Gastrocnemius medialis (tissue), 4 donors: ENCODE measurements at regions not wholly inside any gene's neighbourhood (a gene's known extent, or its start where the extent isn't known, plus 50 kb on each side); places are given as distances from the start of the nearest gene placed in this dataset.

Experiments
- ATAC-seq, 2 donors: fragments of 150-250 bp; one replicate each; pipeline ENCODE4 v1.9.1; 2016
- DNase-seq, 2 donors: peaks; one replicate each; pipeline ENCODE4 v3.0.0-alpha.2; 2019
- H3K27ac ChIP-seq, 4 donors: fragments of 200-600 bp; sonication (generic); 1 replicate in 1 of 4; 2 replicates in 3 of 4; pipeline ENCODE4 v1.5.1; 2016 to 2018; ENCODE audit warnings: mild to moderate bottlenecking in 2 of 4, moderate library complexity in 1 of 4
- H3K27me3 ChIP-seq, 3 donors: fragments of 200-600 bp; sonication (generic) in 2 of 3; 1 replicate in 1 of 3; 2 replicates in 2 of 3; pipeline versions ENCODE4 v1.5.1 to v1.6.0; 2016 to 2019; ENCODE audit warnings: mild to moderate bottlenecking in 1 of 3, moderate library complexity in 1 of 3
- H3K36me3 ChIP-seq, 2 donors: fragments of 200-600 bp; sonication (generic) in 1 of 2; one replicate each; pipeline ENCODE4 v1.5.1; 2017 to 2018
- H3K4me1 ChIP-seq, 2 donors: fragments of 200-600 bp; sonication (generic) in 1 of 2; one replicate each; pipeline ENCODE4 v1.5.1; 2016 to 2017; ENCODE audit warnings: mild to moderate bottlenecking in 2 of 2
- H3K4me3 ChIP-seq, 4 donors: fragments of 200-600 bp; sonication (generic) in 3 of 4; 1 replicate in 1 of 4; 2 replicates in 3 of 4; pipeline ENCODE4 v1.5.1; 2016 to 2019; ENCODE audit warnings: mild to moderate bottlenecking in 2 of 4
- H3K9me3 ChIP-seq, 3 donors: fragments of 200-600 bp; sonication (generic) in 2 of 3; 1 replicate in 1 of 3; 2 replicates in 2 of 3; pipeline ENCODE4 v1.5.1; 2016 to 2019
- POLR2A ChIP-seq, 2 donors: fragments of 450-650 bp; IDR thresholded peaks; one replicate each; pipeline ENCODE4 v1.6.1; 2017; ENCODE audit warnings: antibody characterized with exemption in 2 of 2, mild to moderate bottlenecking in 2 of 2, moderate library complexity in 2 of 2
- in situ Hi-C, 4 donors: fragments of 200-750 bp; cut with MboI; loops; one replicate each; pipeline versions ENCODE4 v1.15.0 to v1.8.0; 2017; ENCODE audit warnings: low sequenced_read_pairs in 4 of 4
- intact Hi-C: fragments of 100-400 bp; cut with DNase I; formaldehyde crosslinking; loops from one replicate; pipeline ENCODE4 v1.15.1; 2023; ENCODE audit warnings: low total_unique reads
- TF ChIP-seq, protein P1 (sequence below), 5 experiments: fragments of 450-650 bp in 3 of 5; fragments of 200-600 bp in 2 of 5; sonication (generic) in 2 of 5; IDR thresholded peaks in 4 of 5; conservative IDR thresholded peaks in 1 of 5; 1 replicate in 4 of 5; 2 replicates in 1 of 5; pipeline ENCODE4 v1.5.1; 2016 to 2019; ENCODE audit warnings: antibody characterized with exemption in 5 of 5, mild to moderate bottlenecking in 3 of 5, moderate library complexity in 3 of 5

DNA sequence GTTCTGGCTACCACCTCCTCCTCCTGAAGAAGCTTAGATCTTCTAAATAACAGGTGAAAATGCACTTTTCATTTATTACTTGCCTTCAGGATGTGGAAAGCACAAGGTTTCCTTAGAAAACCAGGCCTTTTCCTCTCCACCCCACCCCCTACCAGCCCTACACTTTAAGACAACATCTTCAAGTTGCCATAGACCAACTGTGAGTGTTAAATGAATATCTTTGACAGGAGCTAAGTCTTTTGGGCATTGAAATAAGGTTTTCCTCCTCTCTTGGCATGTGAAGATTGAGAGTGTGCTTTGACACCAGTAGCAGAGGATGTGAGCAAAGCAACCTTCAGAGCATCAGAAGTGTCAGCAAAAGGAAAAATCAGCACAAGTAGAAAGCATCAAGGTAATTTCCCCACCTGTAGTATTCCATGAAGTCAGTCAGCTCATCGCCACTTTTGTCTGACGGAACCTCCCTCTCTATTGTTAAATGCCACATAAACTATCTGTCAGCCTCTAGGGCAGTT is 532.3 kb upstream of the MMS22L start:
- H3K4me1 ChIP-seq: no peaks in the 10 kb centered on the region
- no peak for TF ChIP-seq POLR2A (IDR thresholded peaks at IDR 0.05)
- TF ChIP-seq, protein P1, sequence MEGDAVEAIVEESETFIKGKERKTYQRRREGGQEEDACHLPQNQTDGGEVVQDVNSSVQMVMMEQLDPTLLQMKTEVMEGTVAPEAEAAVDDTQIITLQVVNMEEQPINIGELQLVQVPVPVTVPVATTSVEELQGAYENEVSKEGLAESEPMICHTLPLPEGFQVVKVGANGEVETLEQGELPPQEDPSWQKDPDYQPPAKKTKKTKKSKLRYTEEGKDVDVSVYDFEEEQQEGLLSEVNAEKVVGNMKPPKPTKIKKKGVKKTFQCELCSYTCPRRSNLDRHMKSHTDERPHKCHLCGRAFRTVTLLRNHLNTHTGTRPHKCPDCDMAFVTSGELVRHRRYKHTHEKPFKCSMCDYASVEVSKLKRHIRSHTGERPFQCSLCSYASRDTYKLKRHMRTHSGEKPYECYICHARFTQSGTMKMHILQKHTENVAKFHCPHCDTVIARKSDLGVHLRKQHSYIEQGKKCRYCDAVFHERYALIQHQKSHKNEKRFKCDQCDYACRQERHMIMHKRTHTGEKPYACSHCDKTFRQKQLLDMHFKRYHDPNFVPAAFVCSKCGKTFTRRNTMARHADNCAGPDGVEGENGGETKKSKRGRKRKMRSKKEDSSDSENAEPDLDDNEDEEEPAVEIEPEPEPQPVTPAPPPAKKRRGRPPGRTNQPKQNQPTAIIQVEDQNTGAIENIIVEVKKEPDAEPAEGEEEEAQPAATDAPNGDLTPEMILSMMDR (IDR thresholded peaks at IDR 0.05 in 4 of 5, conservative IDR thresholded peaks at IDR 0.05 in 1 of 5): no peak
- ATAC-seq: no peak
- H3K4me3 ChIP-seq: no peak overlapping the region
- intact Hi-C loops: no loop called here
- no peaks in the 10 kb centered on the region for H3K36me3 ChIP-seq
- in situ Hi-C loops: no loop called here
- no peaks in the 10 kb centered on the region for H3K27me3 ChIP-seq
- H3K27ac ChIP-seq: no peak overlapping the region
- no peak for DNase-seq
- H3K9me3 ChIP-seq: no peaks in the 10 kb centered on the region

DNA sequence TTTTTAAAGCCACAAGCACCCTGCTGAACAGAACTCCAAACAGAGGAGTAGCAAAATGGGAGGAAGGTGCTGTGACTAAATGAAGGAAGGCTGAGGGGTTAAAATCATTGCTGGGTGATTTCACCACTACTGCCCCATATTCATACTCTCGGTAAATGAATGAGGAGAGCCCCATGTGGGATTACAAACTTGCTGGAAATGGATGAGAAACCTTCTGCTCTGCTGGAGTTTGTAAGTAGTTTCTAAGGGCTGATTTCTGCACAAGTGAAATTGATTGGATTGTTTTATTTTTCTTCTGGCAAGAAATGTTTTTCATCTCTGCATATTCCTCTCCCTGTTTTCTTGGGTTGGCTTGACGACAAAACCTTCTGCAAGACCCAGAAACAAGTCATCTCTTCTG is 533.5 kb upstream of the MMS22L start:
- Histone ChIP-seq H3K9me3 (no peaks in the 10 kb centered on the region), H3K4me1 (no peaks in the 10 kb centered on the region), H3K4me3 (no peak overlapping the region), H3K27ac (no peak overlapping the region), H3K27me3 (no peaks in the 10 kb centered on the region), H3K36me3 (no peaks in the 10 kb centered on the region)
- DNase-seq: no peak
- no peak for TF ChIP-seq POLR2A (IDR thresholded peaks at IDR 0.05)
- TF ChIP-seq, protein P1 (IDR thresholded peaks at IDR 0.05 in 4 of 5, conservative IDR thresholded peaks at IDR 0.05 in 1 of 5): no peak
- intact Hi-C loops: no loop called here
- ATAC-seq: no peak
- in situ Hi-C loops: no loop called here

DNA sequence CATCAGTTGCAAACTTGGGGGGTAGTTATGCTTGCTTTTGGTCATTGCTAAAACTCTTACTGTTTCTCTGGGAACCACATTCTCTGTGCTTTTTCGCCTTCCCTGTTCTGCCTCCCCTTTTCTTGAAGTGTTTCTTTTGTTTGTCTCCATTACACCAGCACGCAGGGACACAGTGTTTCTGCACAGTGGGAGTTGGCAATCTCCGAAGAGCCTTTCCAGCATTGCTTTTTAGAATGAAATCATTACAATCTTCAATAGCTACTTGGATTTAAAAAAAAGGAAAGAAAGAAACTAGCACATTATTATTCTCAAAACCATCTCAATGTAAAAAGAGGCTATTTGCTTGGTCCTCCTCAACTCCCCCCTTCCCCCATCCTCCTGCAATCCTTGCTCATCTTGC is 536.7 kb upstream of the MMS22L start:
- Histone ChIP-seq H3K4me1 (no peaks in the 10 kb centered on the region), H3K9me3 (no peaks in the 10 kb centered on the region), H3K4me3 (no peak overlapping the region), H3K27ac (no peak overlapping the region), H3K27me3 (no peaks in the 10 kb centered on the region), H3K36me3 (no peaks in the 10 kb centered on the region)
- no peak for DNase-seq
- ATAC-seq: no peak
- in situ Hi-C loops (no loop called here), intact Hi-C loops (no loop called here)
- no peak for TF ChIP-seq POLR2A (IDR thresholded peaks at IDR 0.05)
- TF ChIP-seq, protein P1 (IDR thresholded peaks at IDR 0.05 in 4 of 5, conservative IDR thresholded peaks at IDR 0.05 in 1 of 5): no peak

DNA sequence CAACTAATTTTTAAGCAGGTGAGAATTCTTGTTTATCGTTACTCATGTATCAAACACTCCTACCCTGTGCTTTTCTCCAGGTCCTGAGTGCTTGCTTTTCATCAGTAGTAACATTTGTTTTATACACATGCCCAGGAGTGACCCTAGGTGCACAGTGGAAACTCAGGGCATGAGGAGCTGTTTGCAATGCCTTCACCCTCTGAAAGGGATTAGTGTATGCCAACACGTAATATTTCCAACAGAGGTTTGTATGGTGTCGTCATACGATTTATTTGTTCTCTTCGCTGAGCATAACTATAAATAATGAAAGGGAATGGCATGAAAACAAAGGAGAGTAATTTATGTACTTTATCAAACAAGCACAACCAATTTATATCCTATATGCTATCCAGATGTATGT is 537.4 kb upstream of the MMS22L start:
- DNase-seq (no peak), ATAC-seq (no peak)
- no peaks in the 10 kb centered on the region for H3K27me3 ChIP-seq
- in situ Hi-C loops (no loop called here), intact Hi-C loops (no loop called here)
- no peak for TF ChIP-seq POLR2A (IDR thresholded peaks at IDR 0.05)
- TF ChIP-seq, protein P1 (IDR thresholded peaks at IDR 0.05 in 4 of 5, conservative IDR thresholded peaks at IDR 0.05 in 1 of 5): no peak
- no peaks in the 10 kb centered on the region for H3K9me3 ChIP-seq
- H3K4me3 ChIP-seq: no peak overlapping the region
- no peak overlapping the region for H3K27ac ChIP-seq
- no peaks in the 10 kb centered on the region for H3K4me1 ChIP-seq
- H3K36me3 ChIP-seq: no peaks in the 10 kb centered on the region

DNA sequence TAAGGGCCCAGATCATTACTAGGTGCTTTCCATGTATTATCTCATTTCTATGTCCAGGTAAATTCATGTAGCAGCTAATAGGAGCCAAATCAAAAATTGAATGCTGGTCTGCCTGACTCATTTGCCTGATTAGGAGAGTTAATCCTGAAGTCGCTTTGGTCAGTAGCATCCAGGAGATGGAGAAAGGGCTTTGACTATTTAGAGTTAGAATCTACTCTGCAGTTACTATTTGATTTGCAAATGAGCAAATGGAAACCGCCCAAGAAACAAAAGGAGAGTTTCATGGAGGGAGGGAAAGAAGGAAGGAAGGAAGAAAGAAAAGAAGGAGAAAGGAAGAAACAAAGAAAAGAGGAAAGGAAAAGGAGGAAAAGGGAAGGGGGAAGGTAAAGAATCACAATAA is 539.6 kb upstream of the MMS22L start:
- DNase-seq (no peak), ATAC-seq (no peak)
- Histone ChIP-seq H3K9me3 (no peaks in the 10 kb centered on the region), H3K27ac (no peak overlapping the region), H3K4me3 (no peak overlapping the region), H3K27me3 (no peaks in the 10 kb centered on the region), H3K36me3 (no peaks in the 10 kb centered on the region), H3K4me1 (no peaks in the 10 kb centered on the region)
- in situ Hi-C loops: no loop called here
- TF ChIP-seq, protein P1 (IDR thresholded peaks at IDR 0.05 in 4 of 5, conservative IDR thresholded peaks at IDR 0.05 in 1 of 5): no peak
- no peak for TF ChIP-seq POLR2A (IDR thresholded peaks at IDR 0.05)
- intact Hi-C loops: no loop called here
